VCaP (cell line): ENCODE measurements at regions not wholly inside any gene's neighbourhood (a gene's known extent, or its start where the extent isn't known, plus 50 kb on each side); places are given as distances from the start of the nearest gene placed in this dataset.
"Not testable (repeated sequence)": the region's sequence is repeated elsewhere in the genome, so short reads cannot be mapped to it uniquely, and the experiment has no call there.

Source experiments
- H3K27ac ChIP-seq: fragments of 450-650 bp; 2 replicates; pipeline ENCODE4 v1.5.1; 2017
- TF ChIP-seq, protein P1 (sequence below): fragments of 450-650 bp; conservative IDR thresholded peaks from 2 replicates; pipeline ENCODE4 v1.5.1; 2017; ENCODE audit warnings: mild to moderate bottlenecking, moderate library complexity

DNA sequence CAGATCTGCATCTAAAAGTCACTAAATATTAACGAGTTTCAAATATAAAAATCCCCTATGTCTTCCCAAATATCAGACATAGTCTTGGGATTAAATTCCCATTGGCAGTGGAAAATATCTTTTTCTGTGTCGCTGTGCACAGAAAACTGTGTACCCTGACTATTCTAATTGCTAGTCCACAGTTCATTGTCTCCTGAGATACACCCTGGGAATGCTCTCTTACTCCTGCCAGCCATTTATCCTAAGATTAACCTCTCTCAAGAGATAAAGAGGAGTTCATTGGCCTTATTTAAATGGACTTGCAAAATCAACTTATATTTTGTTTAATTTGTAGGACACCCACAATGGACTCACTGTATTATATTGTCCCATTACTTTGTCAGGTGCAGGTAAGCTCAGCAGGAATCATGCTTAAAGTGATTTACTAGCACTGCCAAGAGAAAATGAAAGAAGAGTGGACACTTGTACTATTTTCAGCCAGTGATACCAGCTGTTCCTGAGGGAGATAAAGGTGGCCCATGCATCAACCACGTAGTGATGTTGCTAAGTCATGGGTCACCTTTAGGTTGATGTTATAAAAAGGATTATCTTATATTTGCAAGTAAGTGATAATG is 553.8 kb downstream of the PIK3C3 start:
- TF ChIP-seq, protein P1, sequence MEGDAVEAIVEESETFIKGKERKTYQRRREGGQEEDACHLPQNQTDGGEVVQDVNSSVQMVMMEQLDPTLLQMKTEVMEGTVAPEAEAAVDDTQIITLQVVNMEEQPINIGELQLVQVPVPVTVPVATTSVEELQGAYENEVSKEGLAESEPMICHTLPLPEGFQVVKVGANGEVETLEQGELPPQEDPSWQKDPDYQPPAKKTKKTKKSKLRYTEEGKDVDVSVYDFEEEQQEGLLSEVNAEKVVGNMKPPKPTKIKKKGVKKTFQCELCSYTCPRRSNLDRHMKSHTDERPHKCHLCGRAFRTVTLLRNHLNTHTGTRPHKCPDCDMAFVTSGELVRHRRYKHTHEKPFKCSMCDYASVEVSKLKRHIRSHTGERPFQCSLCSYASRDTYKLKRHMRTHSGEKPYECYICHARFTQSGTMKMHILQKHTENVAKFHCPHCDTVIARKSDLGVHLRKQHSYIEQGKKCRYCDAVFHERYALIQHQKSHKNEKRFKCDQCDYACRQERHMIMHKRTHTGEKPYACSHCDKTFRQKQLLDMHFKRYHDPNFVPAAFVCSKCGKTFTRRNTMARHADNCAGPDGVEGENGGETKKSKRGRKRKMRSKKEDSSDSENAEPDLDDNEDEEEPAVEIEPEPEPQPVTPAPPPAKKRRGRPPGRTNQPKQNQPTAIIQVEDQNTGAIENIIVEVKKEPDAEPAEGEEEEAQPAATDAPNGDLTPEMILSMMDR = no peak
- no peak overlapping the region for H3K27ac ChIP-seq

DNA sequence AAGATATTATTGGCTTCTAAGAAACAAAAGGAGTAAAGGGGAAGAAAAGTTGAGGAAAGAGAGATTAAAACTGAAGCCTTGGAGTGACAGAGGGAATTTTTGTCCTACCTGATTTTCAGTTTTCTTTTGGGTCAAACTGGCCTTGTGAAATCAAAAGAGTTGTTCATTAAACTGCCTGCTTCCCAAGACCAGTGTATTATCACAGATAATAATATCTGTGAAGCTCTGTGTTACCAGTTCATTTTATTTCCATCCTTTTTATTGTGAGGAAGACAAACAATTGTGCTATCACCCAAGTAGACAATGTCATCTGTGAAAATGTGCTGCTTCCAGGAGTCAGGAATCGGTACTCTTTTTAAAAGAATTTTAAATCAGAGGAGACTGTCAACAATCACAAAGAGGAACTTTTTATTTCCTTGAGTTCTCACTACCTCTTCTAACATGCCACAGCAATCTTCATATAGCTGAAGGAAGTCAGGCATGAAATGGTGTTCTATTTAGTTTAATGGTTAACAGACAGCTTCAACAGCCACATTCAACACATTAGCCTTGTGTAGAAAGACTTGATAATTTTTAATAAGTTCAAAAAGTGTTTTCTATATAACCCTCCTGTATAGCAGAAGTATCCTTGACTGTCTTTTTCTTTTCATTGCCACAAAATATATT is 554.8 kb downstream of the PIK3C3 start:
- no peak overlapping the region for H3K27ac ChIP-seq
- TF ChIP-seq, protein P1 = no peak

DNA sequence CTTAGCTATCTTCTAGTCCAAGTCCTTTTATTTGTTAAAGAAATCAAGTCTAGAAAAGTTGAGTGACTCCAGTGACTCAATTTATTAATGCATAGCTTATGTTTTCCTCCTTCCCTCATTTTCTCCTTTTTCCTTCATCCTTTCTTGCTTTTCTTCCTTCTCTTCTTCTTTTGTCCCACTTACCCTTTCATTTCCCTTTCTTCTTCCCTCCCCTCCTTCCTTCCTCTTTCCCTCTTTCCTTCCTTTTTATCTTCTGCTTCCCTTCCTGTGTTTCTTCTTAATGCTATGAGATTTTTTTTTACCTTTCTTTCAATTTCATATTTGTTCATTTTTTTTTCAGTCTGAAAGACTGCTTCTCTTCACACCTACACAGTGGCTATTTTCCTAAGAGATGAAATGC is 555.5 kb downstream of the PIK3C3 start:
- no peak overlapping the region for H3K27ac ChIP-seq
- TF ChIP-seq, protein P1 = no peak

DNA sequence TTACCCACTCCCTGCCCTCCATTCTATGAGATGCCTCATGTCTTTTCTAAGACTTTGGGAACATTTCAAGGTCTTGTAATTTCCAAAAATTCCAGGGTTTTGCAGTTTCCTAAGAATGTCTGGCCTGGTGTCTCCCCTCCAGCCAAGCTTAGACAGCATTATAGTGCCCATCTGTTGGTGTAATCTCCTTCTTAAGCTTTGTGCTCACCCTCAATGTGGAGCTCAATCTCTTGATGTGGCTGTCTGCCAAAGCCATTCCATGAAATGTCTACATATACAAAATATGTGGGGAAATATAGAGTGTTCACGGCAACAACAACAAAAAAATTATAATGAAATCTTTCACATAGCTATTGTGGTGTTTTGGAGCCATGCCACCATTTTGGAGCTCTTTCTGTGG is 558.4 kb downstream of the PIK3C3 start:
- TF ChIP-seq, protein P1 = no peak
- H3K27ac ChIP-seq = no peak overlapping the region

DNA sequence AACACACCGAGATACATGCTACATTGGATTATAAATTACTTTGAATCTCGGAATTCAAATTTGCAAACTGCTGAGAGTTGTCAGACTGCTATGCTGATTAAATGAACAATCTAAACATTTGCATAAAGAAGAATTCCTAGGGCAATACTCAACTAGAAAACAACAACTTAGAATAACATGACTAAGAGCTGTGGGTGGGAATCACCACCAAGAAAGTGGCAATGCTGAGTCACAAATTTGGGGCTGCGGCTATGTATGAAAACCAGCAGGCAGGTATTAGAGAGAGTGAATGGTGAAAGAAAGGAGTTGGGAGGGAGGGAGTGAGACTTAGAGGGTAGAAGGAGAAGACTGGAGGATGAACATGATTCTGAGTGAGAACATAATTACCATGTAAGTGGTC is 559.5 kb downstream of the PIK3C3 start:
- no peak overlapping the region for H3K27ac ChIP-seq

DNA sequence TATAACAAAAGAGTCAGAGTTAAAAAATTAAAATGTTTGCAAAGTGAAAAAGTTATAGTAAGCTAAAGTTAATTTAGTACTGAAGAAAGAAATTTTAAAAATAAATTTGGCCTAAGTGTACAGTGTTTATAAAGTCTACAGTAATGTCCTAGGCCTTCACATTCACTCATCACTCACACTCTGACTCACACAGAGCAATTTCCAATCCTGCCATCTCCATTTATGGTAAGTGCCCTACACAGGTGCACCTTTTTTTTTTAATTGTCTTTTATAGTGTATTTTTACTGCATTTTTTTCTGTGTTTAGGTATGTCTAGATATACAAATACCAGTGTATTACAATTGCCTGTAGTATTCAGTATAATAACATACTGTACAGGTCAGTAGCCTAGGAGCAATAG is 562.9 kb downstream of the PIK3C3 start:
- TF ChIP-seq, protein P1 = no peak
- H3K27ac ChIP-seq = no peak overlapping the region

More for the DNA sequence above, 559.5 kb downstream of the PIK3C3 start:
- TF ChIP-seq, protein P1 = no peak

DNA sequence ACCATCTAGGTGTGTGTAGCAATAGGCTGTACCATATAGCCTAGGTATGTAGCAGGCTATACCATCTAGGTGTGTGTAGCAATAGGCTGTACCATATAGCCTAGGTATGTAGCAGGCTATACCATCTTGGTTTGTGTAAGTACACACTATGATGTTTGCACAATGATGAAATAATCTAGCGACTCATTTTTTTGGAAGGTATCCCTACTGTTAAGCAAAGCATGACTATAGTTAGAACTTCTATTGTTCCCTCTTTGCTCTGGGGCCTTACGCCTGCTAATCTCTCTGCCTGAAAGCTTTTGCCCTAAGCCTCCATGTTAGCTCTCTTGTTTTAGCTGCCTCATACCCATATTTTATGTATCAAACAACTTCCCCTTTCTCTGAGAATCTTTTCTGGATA is 563.3 kb downstream of the PIK3C3 start:
- H3K27ac ChIP-seq = not testable (repeated sequence)

DNA sequence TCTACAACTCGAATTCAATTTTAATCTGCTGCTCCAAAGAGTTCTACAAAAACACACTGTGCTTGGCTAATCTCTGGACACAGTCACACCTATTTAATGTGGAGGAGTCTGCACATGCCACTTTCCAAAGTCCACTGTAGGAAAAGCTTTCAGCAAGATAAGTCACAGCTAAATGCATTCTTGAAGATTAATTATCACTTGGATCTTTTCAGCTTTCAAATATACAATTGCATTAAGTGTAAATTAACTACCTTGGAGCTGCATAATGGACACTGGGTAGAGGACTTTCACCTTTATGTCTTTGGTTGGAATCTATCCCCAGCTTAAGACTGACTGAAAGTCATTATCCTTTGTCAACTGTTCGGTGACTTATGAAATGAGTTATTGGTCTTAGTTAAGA is 565.1 kb downstream of the PIK3C3 start:
- TF ChIP-seq, protein P1 = no peak
- H3K27ac ChIP-seq = no peak overlapping the region
